ENCODE measurements at regions not wholly inside any gene's neighbourhood (a gene's known extent, or its start where the extent isn't known, plus 50 kb on each side); places are given as distances from the start of the nearest gene placed in this dataset.

GRCh38 chr18:78547817-78548216 is 431.8 kb upstream of the SALL3 start:
- no peak for TF ChIP-seq EZH2 (IDR thresholded peaks at IDR 0.05; ENCODE audit: borderline replicate concordance, low read depth, low read length, severe bottlenecking)
- TF ChIP-seq CTCF (IDR thresholded peaks at IDR 0.05; ENCODE audit: borderline replicate concordance, extremely low read depth, low read length, poor library complexity, severe bottlenecking), result no peak

All from DND-41 (cell line).